HG03469 (cell line): ENCODE measurements at regions not wholly inside any gene's neighbourhood (a gene's known extent, or its start where the extent isn't known, plus 50 kb on each side); places are given as distances from the start of the nearest gene placed in this dataset.
"Not testable (repeated sequence)": the region's sequence is repeated elsewhere in the genome, so short reads cannot be mapped to it uniquely, and the experiment has no call there.

Experiments used
- ATAC-seq: cut with Tn5 transposase; IDR thresholded peaks from one replicate; pipeline ENCODE4 v1.9.1; 2021; ENCODE audit warnings: mild to moderate bottlenecking, moderate library complexity, moderate number of reproducible peaks; ENCODE audit not compliant: unreplicated experiment

- ATAC-seq = no peak
These were observed 222.4 kb upstream of the MYLIP start for GRCh38 chr6:15906420-15907016.

DNA sequence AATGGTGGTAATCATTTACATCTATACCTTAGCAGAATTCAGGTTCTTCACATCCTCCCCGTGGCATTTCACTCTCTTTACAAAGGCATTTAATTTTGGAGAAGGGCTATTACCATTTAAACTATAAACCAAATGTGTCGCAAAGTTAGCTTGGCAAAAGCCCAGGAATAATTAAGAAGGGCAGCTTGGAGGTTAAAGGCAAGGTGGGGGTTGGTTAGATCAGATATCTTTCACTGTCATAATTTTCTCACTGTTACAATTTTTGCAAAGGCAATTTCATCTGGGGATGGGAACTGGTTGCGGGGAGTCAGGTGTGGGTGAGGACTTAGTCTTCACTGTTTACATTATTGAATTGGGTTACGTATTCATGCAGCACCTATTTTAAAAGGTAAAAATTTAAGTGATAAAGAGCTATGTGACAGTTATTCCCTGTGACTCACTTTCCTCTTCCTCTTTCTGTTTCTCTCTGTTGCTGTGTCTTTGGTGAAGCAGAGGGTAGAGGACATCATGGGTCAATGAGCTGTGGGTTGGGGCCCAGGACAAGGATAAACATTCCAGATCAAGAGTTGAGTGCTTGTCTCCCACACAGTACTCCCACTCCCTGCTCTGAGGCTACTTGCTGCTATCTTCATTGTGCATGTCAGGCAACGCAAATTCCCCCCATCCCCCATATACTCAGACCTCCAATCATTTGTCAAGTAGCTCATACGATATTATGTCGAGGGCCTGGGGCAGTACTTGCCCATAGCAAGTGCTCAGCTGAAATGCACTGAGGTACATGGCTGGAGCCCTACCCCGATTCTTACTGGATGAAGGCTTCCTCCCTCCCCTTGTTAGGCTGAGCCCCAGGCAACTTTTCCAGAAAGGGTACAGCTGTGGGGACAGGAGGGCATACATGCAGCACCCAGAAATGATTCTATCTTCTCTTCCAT is 223.1 kb upstream of the MYLIP start:
- ATAC-seq = no peak

DNA sequence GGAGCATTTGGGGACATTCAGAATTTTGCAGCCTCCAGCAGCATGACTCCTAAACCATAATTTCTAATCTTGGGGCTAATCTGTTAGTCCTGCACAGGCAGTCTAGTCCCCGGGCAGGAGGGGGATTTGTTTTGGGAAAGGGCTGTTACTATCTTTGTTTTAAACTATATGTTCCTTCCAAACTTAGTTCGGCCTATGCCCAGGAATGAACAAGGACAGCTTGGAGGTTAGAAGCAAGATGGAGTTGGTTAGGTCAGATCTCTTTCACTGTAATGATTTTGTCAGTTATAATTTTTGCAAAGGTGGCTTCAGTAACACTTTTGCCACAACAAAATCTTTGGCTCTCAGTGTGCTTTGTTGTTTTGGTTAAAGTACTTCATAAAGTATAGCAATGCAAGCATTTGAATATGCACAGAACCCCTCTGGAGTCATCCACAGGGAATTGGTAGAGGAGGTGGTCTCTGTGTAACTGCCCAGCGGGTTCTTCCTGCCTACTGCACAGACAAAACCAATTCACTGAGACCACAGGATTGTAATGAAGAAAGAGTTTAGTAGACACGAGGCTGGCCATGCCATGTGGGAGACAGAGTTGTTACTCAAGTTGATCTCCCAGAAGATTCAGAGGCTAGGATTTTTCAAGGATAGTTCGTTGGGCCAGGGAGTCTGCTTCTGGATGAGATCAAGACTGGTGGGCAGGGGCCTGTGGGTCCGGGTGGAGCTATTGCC is 224.1 kb upstream of the MYLIP start:
- no peak for ATAC-seq

DNA sequence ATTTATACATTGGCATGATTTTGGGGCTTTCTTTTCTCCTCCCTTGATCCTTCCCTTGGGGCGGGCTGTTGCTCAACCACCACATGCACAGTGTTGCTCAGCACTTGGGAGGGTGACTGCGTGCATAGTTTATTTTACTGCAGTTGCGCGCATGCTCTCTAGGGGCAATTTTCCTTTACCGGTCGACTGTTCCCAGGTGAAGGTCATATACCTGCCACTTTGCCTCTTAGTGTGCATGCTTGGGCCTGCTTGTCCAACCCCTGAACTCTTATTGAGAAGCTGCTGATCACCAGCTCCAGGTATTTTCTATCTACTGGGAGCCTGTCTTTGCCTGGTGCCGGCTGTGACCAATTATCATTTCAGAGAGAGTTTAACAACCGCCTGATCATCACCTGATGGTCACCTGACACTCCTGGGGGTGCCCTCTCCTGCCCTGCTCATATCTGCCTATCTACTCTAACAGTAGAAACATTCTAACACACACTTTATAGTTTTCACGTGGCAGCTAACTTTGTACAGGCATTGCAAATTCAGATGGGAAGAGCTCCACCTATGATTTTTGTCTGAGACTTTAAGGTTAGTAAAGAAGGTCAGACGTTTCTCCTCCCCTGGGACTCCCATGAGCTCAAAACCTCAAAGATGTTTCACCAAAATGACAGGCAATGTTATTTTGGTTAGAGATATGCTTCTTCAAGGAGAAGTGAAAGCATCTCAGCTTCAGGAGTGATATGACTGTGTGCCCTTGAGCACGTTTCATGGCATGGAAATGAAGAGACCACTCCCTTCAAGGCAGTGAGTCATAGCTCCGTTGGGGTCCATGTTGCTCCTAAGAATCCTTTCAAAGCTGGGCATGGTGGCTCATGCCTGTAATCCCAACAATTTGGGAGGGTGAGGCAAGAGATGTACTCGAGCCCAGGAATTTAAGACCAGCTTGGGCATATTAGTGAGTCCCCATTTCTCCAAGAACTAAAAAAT is 227.5 kb upstream of the MYLIP start:
- ATAC-seq = peak; percentile 73

DNA sequence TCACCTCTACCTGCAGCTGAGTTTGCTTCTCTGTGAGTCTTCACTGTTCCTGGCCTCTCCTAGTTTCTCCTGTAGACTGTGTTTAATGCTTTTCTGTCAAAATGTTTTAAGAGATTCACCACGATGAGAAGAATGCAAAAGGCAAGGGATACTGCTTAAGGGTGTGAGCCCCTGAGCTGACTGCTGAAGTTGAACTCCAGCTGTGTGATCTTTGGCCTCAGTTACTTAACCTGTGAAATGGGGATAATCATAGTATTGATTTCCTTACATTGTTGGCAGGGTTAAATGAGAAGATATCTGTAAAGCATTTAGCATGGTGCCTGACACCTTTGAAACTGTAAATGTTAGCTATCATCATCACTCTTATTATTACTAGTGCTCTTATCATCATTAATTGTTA is 230.2 kb upstream of the MYLIP start:
- ATAC-seq = no peak

DNA sequence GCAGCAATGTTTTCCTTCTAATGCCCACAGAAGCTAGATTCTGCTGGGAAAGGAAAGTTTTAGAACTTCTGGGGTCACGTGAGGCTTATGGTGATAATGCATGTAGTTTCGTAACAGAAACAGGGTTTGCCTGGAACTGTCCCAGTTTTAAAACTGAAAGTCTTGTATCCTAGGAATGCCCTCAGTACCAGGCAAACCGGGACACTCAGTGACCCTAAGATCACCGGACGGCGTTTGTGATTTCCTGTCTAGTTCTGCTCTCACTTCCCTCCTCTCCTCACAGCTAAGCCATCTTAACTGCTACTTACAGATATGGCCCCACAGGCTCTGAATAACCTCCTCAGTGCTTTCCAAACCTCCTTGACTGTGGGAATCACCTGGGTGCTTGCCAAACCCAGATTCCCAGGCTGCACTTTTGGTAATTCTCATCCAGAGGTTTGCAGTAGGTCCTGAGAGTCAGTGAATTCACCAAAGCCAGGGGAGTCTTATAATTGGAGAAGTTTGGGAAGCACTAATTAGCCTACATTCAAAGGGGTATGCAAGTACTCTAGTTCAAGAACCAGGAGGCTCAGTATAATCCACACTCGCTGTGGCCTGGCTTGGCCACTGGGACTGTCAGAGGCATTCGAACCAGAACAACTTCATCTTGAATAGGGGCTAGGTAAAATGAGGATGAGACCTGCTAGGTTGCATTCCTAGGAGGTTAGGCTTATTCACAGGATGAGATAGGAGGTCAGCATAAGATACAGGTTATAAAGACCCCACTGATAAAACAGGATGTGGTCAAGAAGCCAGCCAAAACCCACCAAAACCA is 231.6 kb upstream of the MYLIP start:
- no peak for ATAC-seq

DNA sequence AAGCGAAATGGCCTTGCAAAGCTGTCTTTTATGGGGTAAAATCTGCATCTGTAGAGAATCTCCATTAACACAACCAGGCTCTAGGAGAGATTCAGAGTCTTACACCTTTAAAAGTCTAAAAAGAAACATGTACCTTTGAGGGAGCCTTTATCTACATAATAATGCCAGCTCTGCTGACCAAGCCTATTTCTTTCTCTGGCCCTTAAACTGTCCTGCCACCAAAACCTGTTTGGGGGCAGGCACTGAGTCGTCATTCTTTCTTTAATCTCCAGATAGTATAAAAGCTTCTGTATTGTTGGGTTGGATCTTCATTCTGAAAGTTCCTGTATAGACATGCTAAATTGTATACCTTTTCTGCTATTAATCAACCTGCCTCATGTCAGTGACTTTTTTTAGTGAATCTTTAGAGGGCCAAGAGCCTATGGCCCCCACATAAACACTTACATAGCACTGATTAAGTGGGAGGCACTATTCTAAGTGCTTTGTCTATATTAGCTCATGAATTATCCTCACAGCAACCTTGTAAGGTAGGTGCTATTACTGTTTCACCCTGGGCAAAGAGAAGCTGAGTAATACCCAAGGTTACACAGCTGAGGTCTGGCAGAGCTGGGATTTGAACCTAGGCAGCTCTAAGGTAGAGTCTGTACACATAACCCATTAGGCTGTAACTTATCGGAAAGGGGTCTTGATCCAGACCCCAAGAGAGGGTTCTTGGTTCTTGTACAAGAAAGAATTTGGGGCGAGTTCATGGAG is 232.3 kb upstream of the DTNBP1 start:
- ATAC-seq = no peak

DNA sequence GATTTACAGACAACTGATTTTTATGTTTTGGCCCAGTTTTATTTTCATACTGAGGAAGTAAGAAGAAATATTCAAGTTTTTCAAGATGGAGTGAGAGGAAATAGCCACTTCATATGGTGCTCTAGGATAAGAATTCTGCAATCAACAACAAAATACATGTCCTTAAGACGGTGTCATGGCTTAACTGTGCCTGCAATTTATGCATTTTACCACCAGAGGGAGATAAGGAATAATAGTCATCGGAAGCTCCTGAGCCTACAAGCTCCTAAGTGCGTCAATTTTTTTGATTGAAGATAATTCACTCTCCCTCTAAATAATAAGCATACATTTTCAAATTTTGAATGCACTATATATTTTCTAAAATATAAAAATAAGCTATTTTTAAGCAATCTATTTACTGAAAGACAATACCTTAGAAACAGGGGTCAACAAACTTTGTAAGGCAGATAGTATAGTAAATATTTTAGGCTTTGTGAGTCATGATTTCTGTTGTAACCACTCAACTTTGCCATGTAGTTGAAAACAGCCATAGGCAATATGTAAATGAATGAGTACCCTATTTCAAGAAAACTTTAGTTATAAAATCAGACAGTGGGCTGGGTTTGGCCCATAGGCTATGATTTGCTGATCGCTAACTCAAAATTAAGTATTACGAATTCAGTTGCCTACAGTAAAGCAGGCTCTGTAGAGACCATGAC is 230.9 kb upstream of the DTNBP1 start:
- ATAC-seq = no peak

GRCh38 chr6:15892369-15892768 is 229.5 kb upstream of the DTNBP1 start:
- no peak for ATAC-seq

- ATAC-seq = no peak
These were observed 226.3 kb upstream of the DTNBP1 start for GRCh38 chr6:15888798-15889772.

DNA sequence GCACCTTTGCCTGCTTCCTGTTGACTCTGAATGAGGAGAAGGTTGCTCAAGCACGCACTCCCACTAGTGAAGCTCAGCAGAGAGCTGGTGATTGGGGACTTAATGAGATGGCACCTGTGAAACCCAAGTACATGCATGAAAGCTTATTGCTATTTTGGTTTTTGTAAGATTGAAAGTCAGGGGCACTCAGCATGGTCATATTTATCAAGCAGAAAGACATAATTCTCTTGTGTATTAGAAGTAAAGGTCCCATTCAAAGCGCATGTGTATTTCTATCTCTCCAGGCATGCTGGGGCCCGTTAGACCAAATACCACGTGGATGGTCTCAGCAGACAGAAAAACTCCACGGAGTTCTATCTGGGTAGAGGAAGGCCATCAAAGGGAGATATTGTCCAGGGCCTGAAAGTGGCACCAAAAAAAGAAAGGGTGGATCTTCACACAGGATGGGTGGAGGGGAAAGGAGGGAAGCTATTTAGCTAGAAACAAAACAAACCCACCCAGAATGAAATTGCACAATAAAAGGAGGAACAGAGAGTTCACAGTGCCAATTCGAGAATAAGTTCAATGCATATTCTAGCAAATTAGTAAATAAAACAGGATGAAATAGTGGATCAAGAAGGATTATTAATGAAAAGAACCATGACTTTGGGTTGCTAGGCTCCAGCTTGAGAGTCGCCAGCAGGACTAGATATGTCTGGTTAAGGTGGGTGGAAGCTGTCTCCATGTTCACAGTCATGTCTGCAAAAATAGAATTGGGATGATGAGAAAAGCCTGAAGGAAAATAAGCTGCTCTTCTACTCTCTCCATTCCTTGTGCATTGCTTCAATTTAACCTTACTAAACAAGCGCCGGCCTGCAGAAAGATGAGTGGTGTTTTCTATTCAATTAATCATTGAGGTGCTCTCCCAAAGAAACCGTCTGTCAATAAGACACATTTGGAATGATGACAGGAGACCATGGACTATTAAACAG is 224.9 kb upstream of the DTNBP1 start:
- no peak for ATAC-seq

- ATAC-seq = no peak
These were observed 222.8 kb upstream of the DTNBP1 start for GRCh38 chr6:15885624-15886023.

DNA sequence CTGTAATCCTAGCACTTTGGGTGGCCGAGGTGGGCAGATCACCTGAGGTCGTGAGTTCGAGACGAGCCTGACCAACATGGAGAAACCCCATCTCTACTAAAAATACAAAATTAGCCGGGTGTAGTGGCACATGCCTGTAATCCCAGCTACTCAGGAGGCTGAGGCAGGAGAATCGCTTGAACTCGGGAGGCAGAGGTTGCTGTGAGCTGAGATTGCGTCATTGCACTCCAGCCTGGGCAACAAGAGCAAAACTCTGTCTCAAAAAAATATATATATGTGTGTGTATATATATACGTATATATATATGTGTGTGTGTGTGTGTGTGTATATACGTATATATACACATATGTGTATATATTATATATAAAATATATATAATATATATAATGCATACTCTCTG is 220.8 kb upstream of the DTNBP1 start:
- ATAC-seq = not testable (repeated sequence)

DNA sequence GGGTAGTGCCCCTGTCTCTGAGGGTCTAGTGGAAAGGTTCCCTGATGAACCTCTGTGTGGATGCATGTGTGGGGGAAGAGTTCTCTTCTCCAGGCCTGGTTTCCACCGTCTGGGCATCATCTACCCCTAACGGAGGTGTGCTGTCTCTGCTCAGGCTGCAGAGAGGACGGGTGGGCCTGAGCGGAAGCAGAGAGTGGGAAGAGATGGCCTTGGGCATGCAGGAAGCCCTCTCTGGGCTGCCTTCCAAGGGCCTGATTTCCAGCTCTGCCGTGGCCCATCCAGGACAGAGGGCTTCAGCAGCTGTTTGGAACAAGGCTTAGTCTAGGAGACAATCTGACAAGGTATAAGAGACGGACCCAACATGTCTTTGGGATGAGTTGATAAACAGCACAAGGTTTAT is 220.1 kb upstream of the DTNBP1 start:
- ATAC-seq = no peak

GRCh38 chr6:15882345-15882744 is 219.5 kb upstream of the DTNBP1 start:
- no peak for ATAC-seq

DNA sequence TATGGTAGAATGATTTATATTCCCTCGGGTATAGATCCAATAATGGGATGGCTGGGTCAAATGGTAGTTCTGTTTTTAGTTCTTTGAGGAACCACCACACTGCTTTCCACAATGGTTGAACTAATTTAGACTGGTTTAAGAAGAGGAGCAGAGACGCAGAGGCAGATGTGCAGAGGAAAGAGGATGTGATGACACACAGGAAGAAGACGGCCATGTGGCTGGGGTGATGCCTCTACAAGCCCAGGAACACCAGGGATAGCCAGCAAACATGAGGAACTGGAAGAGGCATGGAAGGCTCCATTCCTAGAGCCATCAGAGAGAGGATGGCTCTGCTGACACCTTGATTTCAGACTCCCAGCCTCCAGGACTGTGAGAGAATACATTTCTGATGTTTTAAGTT is 218.3 kb upstream of the DTNBP1 start:
- no peak for ATAC-seq
